Endothelial cell of umbilical vein (primary cell): ENCODE measurements at regions not wholly inside any gene's neighbourhood (a gene's known extent, or its start where the extent isn't known, plus 50 kb on each side); places are given as distances from the start of the nearest gene placed in this dataset.

Experiments
- CTCF ChIP-seq, 2 donors: IDR thresholded peaks; 1 replicate in 1 of 2; 2 replicates in 1 of 2; pipeline ENCODE4 v1.5.1; 2011; ENCODE audit warnings: low read length in 2 of 2, mild to moderate bottlenecking in 2 of 2, moderate library complexity in 2 of 2, control low read depth in 1 of 2, inconsistent platforms in 1 of 2, low read depth in 1 of 2; ENCODE audit not compliant: insufficient read depth in 1 of 2; ENCODE audit errors: extremely low read depth in 1 of 2
- EZH2 ChIP-seq: IDR thresholded peaks from 2 replicates; pipeline ENCODE4 v1.6.1; 2012; ENCODE audit warnings: borderline replicate concordance, low read depth, mild to moderate bottlenecking, moderate library complexity, low read length, inconsistent platforms; ENCODE audit not compliant: severe bottlenecking
- GATA2 ChIP-seq: IDR thresholded peaks from 2 replicates; pipeline ENCODE4 v1.7.0; 2011; ENCODE audit warnings: low read depth, mild to moderate bottlenecking, moderate library complexity, mixed read lengths, low read length; ENCODE audit not compliant: insufficient read length, insufficient read depth
- JUN ChIP-seq: IDR thresholded peaks from 2 replicates; pipeline ENCODE4 v1.6.1; 2011; ENCODE audit warnings: borderline replicate concordance, low read depth; ENCODE audit not compliant: insufficient read length, insufficient read depth
- MAX ChIP-seq: IDR thresholded peaks from 2 replicates; pipeline ENCODE4 v1.6.1; 2011; ENCODE audit not compliant: insufficient read depth, insufficient read length
- POLR2A ChIP-seq: IDR thresholded peaks from 2 replicates; pipeline ENCODE4 v1.6.1; 2012; ENCODE audit warnings: low read depth, mild to moderate bottlenecking, control low read depth, low read length
- POLR2AphosphoS5 ChIP-seq: IDR thresholded peaks from 2 replicates; pipeline ENCODE4 v1.6.1; 2012; ENCODE audit warnings: low read depth, mild to moderate bottlenecking, control low read depth, low read length, moderate library complexity; ENCODE audit not compliant: insufficient read depth

- TF ChIP-seq CTCF (IDR thresholded peaks at IDR 0.05; ENCODE audit: extremely low read depth in 1 of 2, insufficient read depth in 1 of 2, low read depth in 1 of 2, low read length in 2 of 2) (no peak), EZH2 (no peak), POLR2AphosphoS5 (no peak), POLR2A (no peak), MAX (no peak), JUN (no peak), GATA2 (no peak)
Measured at GRCh38 chr2:144324446-144325045, 195.4 kb downstream of the ZEB2 start.
